Colonic mucosa (tissue), 4 donors: ENCODE measurements at regions not wholly inside any gene's neighbourhood (a gene's known extent, or its start where the extent isn't known, plus 50 kb on each side); places are given as distances from the start of the nearest gene placed in this dataset.

ENCODE experiments used
- DNase-seq: peaks from one replicate; pipeline ENCODE4 v3.0.0-alpha.2; 2020
- H3K27ac ChIP-seq: fragments of 200-600 bp; one replicate; pipeline ENCODE4 v1.8.0; 2021
- H3K27me3 ChIP-seq: fragments of 200-600 bp; one replicate; pipeline ENCODE4 v1.8.0; 2021
- H3K36me3 ChIP-seq: fragments of 200-600 bp; one replicate; pipeline ENCODE4 v1.8.0; 2021
- H3K4me1 ChIP-seq: fragments of 200-600 bp; one replicate; pipeline ENCODE4 v1.8.0; 2021; ENCODE audit warnings: mild to moderate bottlenecking
- H3K4me3 ChIP-seq: fragments of 200-600 bp; one replicate; pipeline ENCODE4 v1.8.0; 2021
- H3K9ac ChIP-seq, 2 donors: one replicate each; pipeline ENCODE4 v1.7.0; 2013; ENCODE audit warnings: control low read depth in 2 of 2, low read depth in 2 of 2, low read length in 2 of 2
- H3K9me3 ChIP-seq: fragments of 200-600 bp; one replicate; pipeline ENCODE4 v1.8.0; 2021
- intact Hi-C: fragments of 100-400 bp; cut with DNase I; formaldehyde crosslinking; loops from one replicate; pipeline ENCODE4 v1.14.1; 2022
- TF ChIP-seq, protein P1 (sequence below): fragments of 200-600 bp; IDR thresholded peaks from one replicate; pipeline ENCODE4 v1.8.0; 2022; ENCODE audit warnings: antibody characterized with exemption, mild to moderate bottlenecking
- donor health status: healthy.
- donor health status: DM: no; HTN: no; CAD: no.
- donor health status: DM: no; HTN: no; CAD: no.

DNA sequence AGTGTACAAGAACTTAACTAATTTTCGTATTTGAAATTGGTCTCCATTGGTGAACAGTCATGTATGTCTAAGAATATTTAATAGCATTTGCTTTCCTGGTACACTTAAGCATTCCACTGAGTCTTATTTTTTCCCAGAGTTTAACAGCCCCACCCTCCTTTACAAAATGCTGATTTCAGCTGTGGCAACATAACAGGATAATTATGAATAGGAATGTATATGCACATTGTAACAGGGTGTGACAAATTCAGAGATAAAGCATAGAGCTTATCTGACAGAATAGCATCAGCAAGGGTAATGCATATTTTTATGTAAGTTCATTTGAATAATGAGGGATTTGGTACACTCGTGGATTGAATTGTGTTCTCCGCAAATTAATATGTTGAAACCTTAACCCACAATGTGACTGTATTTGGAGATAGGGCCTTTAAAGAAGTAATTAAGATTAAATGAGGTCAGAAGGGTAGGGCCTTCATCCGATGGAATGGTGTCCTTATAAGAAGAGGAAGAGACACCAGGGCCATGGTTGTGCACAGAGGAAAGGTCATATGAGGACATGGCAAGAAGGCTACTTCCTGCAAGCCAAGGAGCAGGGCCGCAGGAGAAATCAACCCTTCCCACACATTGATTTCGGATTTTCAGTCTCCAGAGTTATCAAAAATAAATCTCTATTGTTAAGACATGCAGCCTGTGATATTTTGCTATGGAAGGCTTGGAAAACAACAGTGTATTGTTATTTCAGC is 439.7 kb upstream of the CDH20 start:
- no peaks in the 10 kb centered on the region for H3K27me3 ChIP-seq
- no peak for DNase-seq
- no peaks in the 10 kb centered on the region for H3K4me1 ChIP-seq
- intact Hi-C loops = no loop called here
- no peaks in the 10 kb centered on the region for H3K9me3 ChIP-seq
- no peaks in the 10 kb centered on the region for H3K36me3 ChIP-seq
- TF ChIP-seq, protein P1, sequence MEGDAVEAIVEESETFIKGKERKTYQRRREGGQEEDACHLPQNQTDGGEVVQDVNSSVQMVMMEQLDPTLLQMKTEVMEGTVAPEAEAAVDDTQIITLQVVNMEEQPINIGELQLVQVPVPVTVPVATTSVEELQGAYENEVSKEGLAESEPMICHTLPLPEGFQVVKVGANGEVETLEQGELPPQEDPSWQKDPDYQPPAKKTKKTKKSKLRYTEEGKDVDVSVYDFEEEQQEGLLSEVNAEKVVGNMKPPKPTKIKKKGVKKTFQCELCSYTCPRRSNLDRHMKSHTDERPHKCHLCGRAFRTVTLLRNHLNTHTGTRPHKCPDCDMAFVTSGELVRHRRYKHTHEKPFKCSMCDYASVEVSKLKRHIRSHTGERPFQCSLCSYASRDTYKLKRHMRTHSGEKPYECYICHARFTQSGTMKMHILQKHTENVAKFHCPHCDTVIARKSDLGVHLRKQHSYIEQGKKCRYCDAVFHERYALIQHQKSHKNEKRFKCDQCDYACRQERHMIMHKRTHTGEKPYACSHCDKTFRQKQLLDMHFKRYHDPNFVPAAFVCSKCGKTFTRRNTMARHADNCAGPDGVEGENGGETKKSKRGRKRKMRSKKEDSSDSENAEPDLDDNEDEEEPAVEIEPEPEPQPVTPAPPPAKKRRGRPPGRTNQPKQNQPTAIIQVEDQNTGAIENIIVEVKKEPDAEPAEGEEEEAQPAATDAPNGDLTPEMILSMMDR = no peak
- H3K27ac ChIP-seq = no peak overlapping the region
- no peak overlapping the region for H3K4me3 ChIP-seq
- H3K9ac ChIP-seq = no peak overlapping the region

DNA sequence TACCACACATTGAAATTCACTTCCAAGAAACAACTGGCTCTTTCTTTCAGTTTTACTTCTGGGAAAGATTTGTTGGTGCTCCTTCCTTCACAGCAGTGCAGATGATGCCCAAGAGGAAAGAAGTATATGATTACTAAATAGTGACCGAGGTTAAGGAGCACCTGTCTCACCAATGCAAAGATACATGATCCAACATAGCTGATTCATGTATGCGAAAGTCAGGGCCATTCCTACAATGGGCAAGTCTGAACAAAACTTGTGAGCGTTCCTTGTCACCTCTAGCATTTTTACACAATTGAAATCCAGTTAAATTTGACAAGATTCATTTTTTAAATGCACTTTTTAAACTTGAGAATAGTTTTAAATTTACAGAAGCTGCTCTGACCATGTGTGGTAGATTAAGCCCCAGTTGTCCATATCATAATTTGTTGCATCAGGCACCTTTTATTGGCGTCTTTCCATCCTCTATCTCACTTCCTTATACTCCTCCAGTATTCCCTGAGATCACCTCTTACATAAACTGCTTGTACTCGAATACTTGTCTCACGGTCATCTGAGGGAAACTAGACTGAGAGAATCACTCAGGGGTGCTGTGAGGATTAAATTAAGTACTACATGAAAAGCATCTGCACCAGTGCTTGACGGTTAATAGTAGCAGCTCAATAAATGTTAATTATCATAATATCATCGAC is 438.8 kb upstream of the CDH20 start:
- TF ChIP-seq, protein P1 = no peak
- Histone ChIP-seq H3K36me3 (no peaks in the 10 kb centered on the region), H3K4me1 (no peaks in the 10 kb centered on the region), H3K9me3 (no peaks in the 10 kb centered on the region), H3K4me3 (no peak overlapping the region), H3K27ac (no peak overlapping the region), H3K27me3 (no peaks in the 10 kb centered on the region), H3K9ac (no peak overlapping the region)
- intact Hi-C loops = no loop called here
- DNase-seq = no peak

DNA sequence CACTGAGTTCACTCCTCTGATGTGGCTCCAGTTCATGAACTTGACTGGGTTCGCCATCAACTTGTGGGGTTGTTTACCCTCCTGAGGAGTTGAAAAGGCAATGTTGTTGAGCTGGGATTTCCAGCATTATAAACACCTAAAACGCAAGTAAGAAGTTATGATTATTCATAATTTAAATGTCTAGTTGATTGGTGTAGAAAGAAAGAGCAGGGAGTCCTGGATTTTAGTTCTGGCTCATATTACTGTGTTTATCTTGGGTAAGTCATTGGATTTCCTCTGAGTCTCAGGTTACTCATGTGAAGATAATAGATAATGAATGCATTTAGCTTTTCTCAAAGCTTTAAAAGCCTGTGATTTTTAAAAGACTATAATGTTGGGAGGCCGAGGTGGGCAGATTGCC is 438.0 kb upstream of the CDH20 start:
- no peak overlapping the region for H3K9ac ChIP-seq
- intact Hi-C loops = no loop called here
- no peak overlapping the region for H3K27ac ChIP-seq

DNA sequence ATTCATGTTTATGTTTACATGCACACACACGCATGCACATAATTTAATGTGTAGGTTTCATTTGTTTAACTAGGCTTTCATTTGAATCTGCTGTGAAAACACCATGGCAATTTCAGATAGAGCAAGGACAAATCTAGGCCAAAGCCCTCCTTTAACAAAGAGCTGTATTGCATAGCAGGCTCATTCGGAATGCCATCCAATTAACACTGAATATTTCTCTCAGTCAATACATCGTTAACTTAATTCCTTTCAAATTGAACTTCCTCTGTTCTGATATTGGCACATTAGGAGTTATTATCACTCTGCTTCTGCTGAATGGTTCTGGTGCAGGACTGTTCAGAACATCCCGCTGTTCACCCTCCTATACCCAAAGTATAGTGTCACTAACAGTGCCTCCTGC is 435.1 kb upstream of the CDH20 start:
- Histone ChIP-seq H3K36me3 (no peaks in the 10 kb centered on the region), H3K4me3 (no peak overlapping the region), H3K4me1 (no peaks in the 10 kb centered on the region), H3K27ac (no peak overlapping the region), H3K9ac (no peak overlapping the region), H3K9me3 (no peaks in the 10 kb centered on the region), H3K27me3 (no peaks in the 10 kb centered on the region)
- DNase-seq = no peak
- intact Hi-C loops = no loop called here
- TF ChIP-seq, protein P1 = no peak

More for the DNA sequence above, 438.0 kb upstream of the CDH20 start:
- Histone ChIP-seq H3K36me3 (no peaks in the 10 kb centered on the region), H3K4me1 (no peaks in the 10 kb centered on the region), H3K4me3 (no peak overlapping the region), H3K9me3 (no peaks in the 10 kb centered on the region), H3K27me3 (no peaks in the 10 kb centered on the region)
- TF ChIP-seq, protein P1 = no peak
- no peak for DNase-seq

DNA sequence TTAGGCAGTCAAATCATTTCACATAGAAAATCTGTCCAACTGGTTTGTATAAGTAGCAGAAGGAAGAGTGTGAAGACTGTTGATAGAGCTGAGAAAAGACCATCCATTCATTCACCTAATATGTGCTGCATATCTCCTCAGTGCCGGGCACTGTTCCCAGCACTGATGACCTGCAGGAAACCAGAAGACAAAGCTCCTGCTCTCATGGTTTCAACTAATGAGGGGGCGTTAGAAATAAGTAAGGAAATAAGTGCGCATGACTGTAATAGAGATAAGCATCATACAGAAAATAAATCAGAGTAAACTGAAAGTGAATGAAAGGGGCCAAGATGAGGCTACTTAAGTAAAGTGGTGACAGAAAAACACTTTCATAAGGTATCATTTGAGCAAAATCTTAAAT is 427.5 kb upstream of the CDH20 start:
- Histone ChIP-seq H3K36me3 (no peaks in the 10 kb centered on the region), H3K27ac (no peak overlapping the region), H3K4me3 (no peak overlapping the region), H3K9ac (no peak overlapping the region), H3K4me1 (no peaks in the 10 kb centered on the region), H3K9me3 (no peaks in the 10 kb centered on the region), H3K27me3 (no peaks in the 10 kb centered on the region)
- intact Hi-C loops = no loop called here
- no peak for DNase-seq
- TF ChIP-seq, protein P1 = no peak
